C4-2B (cell line): ENCODE measurements at regions not wholly inside any gene's neighbourhood (a gene's known extent, or its start where the extent isn't known, plus 50 kb on each side); places are given as distances from the start of the nearest gene placed in this dataset.

Experiments used
- ZFX ChIP-seq: fragments of 450-650 bp; IDR thresholded peaks from 2 replicates; pipeline ENCODE4 v1.6.1; 2017
- TF ChIP-seq, protein P1 (sequence below): fragments of 450-650 bp; conservative IDR thresholded peaks from 2 replicates; pipeline ENCODE4 v1.5.1; 2017; ENCODE audit warnings: mild to moderate bottlenecking

DNA sequence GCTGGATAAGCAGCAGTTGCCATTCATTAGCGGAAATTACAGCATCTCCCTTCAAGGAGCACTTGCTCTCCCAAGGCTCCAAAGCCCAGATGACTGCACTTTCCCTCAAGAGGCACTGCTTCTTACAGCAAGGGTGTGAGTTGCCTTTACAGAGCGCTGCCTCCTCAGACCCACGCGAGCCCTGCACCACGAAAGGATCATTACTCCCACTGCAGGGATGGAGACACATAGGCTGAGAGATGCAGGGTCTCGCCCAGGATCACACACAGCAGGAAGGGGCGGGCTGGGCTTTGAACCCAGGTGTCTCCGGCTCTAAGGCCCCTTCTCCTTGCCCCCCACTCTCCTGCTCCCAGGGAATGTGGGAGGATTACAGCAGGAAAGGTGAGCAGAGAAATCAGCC is 405.5 kb downstream of the MATN1 start:
- TF ChIP-seq, protein P1, sequence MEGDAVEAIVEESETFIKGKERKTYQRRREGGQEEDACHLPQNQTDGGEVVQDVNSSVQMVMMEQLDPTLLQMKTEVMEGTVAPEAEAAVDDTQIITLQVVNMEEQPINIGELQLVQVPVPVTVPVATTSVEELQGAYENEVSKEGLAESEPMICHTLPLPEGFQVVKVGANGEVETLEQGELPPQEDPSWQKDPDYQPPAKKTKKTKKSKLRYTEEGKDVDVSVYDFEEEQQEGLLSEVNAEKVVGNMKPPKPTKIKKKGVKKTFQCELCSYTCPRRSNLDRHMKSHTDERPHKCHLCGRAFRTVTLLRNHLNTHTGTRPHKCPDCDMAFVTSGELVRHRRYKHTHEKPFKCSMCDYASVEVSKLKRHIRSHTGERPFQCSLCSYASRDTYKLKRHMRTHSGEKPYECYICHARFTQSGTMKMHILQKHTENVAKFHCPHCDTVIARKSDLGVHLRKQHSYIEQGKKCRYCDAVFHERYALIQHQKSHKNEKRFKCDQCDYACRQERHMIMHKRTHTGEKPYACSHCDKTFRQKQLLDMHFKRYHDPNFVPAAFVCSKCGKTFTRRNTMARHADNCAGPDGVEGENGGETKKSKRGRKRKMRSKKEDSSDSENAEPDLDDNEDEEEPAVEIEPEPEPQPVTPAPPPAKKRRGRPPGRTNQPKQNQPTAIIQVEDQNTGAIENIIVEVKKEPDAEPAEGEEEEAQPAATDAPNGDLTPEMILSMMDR = no peak
- no peak for TF ChIP-seq ZFX
